ENCODE measurements at regions not wholly inside any gene's neighbourhood (a gene's known extent, or its start where the extent isn't known, plus 50 kb on each side); places are given as distances from the start of the nearest gene placed in this dataset.

DNA sequence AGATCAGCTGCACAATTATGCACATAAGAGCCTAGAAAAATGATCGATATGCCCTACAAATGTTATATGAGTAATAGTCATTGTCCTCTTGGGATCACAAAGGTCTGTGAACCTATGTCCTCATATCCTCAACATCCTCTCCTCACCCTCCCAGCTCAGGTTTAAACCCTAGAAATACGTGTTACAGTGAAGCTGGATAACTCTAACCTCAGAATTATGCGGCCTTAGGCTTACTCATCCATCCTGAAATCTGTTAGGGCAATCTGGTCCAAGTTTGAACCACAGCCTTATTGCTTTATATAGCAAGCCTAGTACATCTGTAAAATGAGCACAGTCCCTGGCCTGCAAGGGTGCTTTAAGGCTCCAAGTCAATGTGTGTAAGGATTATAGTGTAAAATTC lies 84.2 kb upstream of the FRMD4A start:
- no peak for DNase-seq
- no peaks in the 10 kb centered on the region for H3K27me3 ChIP-seq (ENCODE audit: control insufficient read depth, insufficient read depth, low read length)

GRCh38 chr10:14413523-14413922 lies 82.8 kb upstream of the FRMD4A start:
- no peak overlapping the region for H3K4me3 ChIP-seq (ENCODE audit: insufficient read depth, low read depth, low read length)
- DNase-seq: no peak
- H3K27me3 ChIP-seq (ENCODE audit: control insufficient read depth, insufficient read depth, low read length): no peaks in the 10 kb centered on the region
- no peaks in the 10 kb centered on the region for H3K36me3 ChIP-seq (replicated peaks; ENCODE audit: control insufficient read depth, insufficient read depth, low read length)

More for the DNA sequence above, 84.2 kb upstream of the FRMD4A start:
- Histone ChIP-seq H3K4me3 (ENCODE audit: insufficient read depth, low read depth, low read length) (no peak overlapping the region), H3K36me3 (replicated peaks; ENCODE audit: control insufficient read depth, insufficient read depth, low read length) (no peaks in the 10 kb centered on the region)

DNA sequence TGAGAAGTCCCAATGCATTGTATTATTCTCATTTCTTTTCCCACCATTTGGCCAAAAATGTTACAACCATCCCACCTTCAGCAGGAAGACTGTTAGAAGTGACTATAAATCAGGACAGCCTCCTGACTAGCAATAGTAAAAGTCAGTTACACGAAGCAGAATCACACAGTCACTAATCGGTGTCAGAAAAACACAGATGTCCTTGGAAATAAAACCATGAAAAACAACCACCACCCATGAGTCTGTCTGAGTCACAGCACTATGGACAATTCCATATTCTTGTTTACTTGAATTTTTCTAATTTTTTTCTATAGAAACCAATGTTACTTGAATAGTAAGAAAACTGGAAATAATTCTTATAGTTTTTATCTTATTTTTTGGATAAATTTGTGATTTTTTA lies 81.9 kb upstream of the FRMD4A start:
- Histone ChIP-seq H3K4me3 (ENCODE audit: insufficient read depth, low read depth, low read length) (no peak overlapping the region), H3K27me3 (ENCODE audit: control insufficient read depth, insufficient read depth, low read length) (no peaks in the 10 kb centered on the region), H3K36me3 (replicated peaks; ENCODE audit: control insufficient read depth, insufficient read depth, low read length) (no peaks in the 10 kb centered on the region)
- DNase-seq: no peak

GRCh38 chr10:14409856-14410458 lies 79.2 kb upstream of the FRMD4A start:
- Histone ChIP-seq H3K36me3 (replicated peaks; ENCODE audit: control insufficient read depth, insufficient read depth, low read length) (no peaks in the 10 kb centered on the region), H3K4me3 (ENCODE audit: insufficient read depth, low read depth, low read length) (no peak overlapping the region), H3K27me3 (ENCODE audit: control insufficient read depth, insufficient read depth, low read length) (no peaks in the 10 kb centered on the region)
- DNase-seq: no peak

GRCh38 chr10:14409247-14409646 lies 78.5 kb upstream of the FRMD4A start:
- H3K36me3 ChIP-seq (replicated peaks; ENCODE audit: control insufficient read depth, insufficient read depth, low read length): no peaks in the 10 kb centered on the region
- H3K4me3 ChIP-seq (ENCODE audit: insufficient read depth, low read depth, low read length): no peak overlapping the region
- DNase-seq: no peak
- no peaks in the 10 kb centered on the region for H3K27me3 ChIP-seq (ENCODE audit: control insufficient read depth, insufficient read depth, low read length)

DNA sequence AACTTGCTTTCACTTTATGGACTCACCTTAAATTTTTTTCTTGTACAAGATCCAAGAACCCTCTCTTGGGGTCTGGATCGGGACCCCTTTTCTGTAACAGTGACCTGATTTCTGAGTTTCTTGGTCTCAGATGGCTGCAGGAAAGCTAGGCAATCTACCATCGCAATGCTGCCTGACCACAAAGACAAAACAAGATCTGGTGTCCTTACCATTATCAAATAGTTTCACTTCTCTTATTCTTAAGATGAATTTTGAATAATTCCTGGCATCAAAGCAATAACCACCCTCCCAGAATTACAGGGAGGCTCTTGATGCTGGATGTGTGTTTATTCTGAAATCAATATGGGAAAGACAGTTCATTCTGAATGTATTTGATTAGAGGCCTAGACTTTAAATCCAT lies 77.4 kb upstream of the FRMD4A start:
- DNase-seq: no peak
- H3K36me3 ChIP-seq (replicated peaks; ENCODE audit: control insufficient read depth, insufficient read depth, low read length): no peaks in the 10 kb centered on the region
- no peak overlapping the region for H3K4me3 ChIP-seq (ENCODE audit: insufficient read depth, low read depth, low read length)
- H3K27me3 ChIP-seq (ENCODE audit: control insufficient read depth, insufficient read depth, low read length): no peaks in the 10 kb centered on the region

GRCh38 chr10:14407567-14407966 lies 76.8 kb upstream of the FRMD4A start:
- H3K4me3 ChIP-seq (ENCODE audit: insufficient read depth, low read depth, low read length): no peak overlapping the region
- no peak for DNase-seq
- no peaks in the 10 kb centered on the region for H3K36me3 ChIP-seq (replicated peaks; ENCODE audit: control insufficient read depth, insufficient read depth, low read length)
- no peaks in the 10 kb centered on the region for H3K27me3 ChIP-seq (ENCODE audit: control insufficient read depth, insufficient read depth, low read length)

- DNase-seq: no peak
- no peak overlapping the region for H3K4me3 ChIP-seq (ENCODE audit: insufficient read depth, low read depth, low read length)
- no peaks in the 10 kb centered on the region for H3K27me3 ChIP-seq (ENCODE audit: control insufficient read depth, insufficient read depth, low read length)
- no peaks in the 10 kb centered on the region for H3K36me3 ChIP-seq (replicated peaks; ENCODE audit: control insufficient read depth, insufficient read depth, low read length)
Measured at GRCh38 chr10:14405076-14406065, 74.6 kb upstream of the FRMD4A start.

GRCh38 chr10:14403881-14404623 lies 73.3 kb upstream of the FRMD4A start:
- no peak for DNase-seq
- Histone ChIP-seq H3K27me3 (ENCODE audit: control insufficient read depth, insufficient read depth, low read length) (no peaks in the 10 kb centered on the region), H3K36me3 (replicated peaks; ENCODE audit: control insufficient read depth, insufficient read depth, low read length) (no peaks in the 10 kb centered on the region), H3K4me3 (ENCODE audit: insufficient read depth, low read depth, low read length) (no peak overlapping the region)

- Histone ChIP-seq H3K27me3 (ENCODE audit: control insufficient read depth, insufficient read depth, low read length) (no peaks in the 10 kb centered on the region), H3K36me3 (replicated peaks; ENCODE audit: control insufficient read depth, insufficient read depth, low read length) (no peaks in the 10 kb centered on the region), H3K4me3 (ENCODE audit: insufficient read depth, low read depth, low read length) (no peak overlapping the region)
- no peak for DNase-seq
Measured at GRCh38 chr10:14403359-14403758, 72.6 kb upstream of the FRMD4A start.

DNA sequence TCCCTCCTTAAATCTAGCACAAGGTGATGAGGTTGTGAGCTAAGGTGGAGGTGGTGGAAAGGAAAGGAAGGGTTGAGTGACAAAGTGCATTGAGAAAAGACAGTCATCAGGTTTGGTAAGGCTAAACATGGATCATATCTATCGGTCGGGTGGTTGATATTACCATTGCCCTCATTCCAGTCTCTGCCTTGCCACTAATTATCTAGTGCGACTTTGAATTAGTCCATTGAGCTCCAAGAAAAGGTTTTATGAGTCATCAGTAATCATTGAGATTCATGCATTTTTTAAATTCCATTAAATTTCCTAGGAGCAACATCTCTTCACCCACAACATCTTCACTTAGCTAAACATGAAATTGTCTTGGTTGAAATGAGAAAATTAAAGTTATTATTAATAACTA lies 68.9 kb upstream of the FRMD4A start:
- Histone ChIP-seq H3K36me3 (replicated peaks; ENCODE audit: control insufficient read depth, insufficient read depth, low read length) (no peaks in the 10 kb centered on the region), H3K4me3 (ENCODE audit: insufficient read depth, low read depth, low read length) (no peak overlapping the region), H3K27me3 (ENCODE audit: control insufficient read depth, insufficient read depth, low read length) (no peaks in the 10 kb centered on the region)
- no peak for DNase-seq

GRCh38 chr10:14397066-14397465 lies 66.3 kb upstream of the FRMD4A start:
- H3K27me3 ChIP-seq (ENCODE audit: control insufficient read depth, insufficient read depth, low read length): no peaks in the 10 kb centered on the region
- no peak for DNase-seq
- no peak overlapping the region for H3K4me3 ChIP-seq (ENCODE audit: insufficient read depth, low read depth, low read length)
- no peaks in the 10 kb centered on the region for H3K36me3 ChIP-seq (replicated peaks; ENCODE audit: control insufficient read depth, insufficient read depth, low read length)

GRCh38 chr10:14396411-14397048 lies 65.8 kb upstream of the FRMD4A start:
- Histone ChIP-seq H3K4me3 (ENCODE audit: insufficient read depth, low read depth, low read length) (no peak overlapping the region), H3K36me3 (replicated peaks; ENCODE audit: control insufficient read depth, insufficient read depth, low read length) (no peaks in the 10 kb centered on the region), H3K27me3 (ENCODE audit: control insufficient read depth, insufficient read depth, low read length) (no peaks in the 10 kb centered on the region)
- DNase-seq: peak; percentile 37

- H3K4me3 ChIP-seq (ENCODE audit: insufficient read depth, low read depth, low read length): no peak overlapping the region
- no peak for DNase-seq
- H3K36me3 ChIP-seq (replicated peaks; ENCODE audit: control insufficient read depth, insufficient read depth, low read length): no peaks in the 10 kb centered on the region
- no peaks in the 10 kb centered on the region for H3K27me3 ChIP-seq (ENCODE audit: control insufficient read depth, insufficient read depth, low read length)
Measured at GRCh38 chr10:14394179-14394578, 63.5 kb upstream of the FRMD4A start.

All from H7 (cell line).